ENCODE measurements at regions not wholly inside any gene's neighbourhood (a gene's known extent, or its start where the extent isn't known, plus 50 kb on each side); places are given as distances from the start of the nearest gene placed in this dataset.

DNA sequence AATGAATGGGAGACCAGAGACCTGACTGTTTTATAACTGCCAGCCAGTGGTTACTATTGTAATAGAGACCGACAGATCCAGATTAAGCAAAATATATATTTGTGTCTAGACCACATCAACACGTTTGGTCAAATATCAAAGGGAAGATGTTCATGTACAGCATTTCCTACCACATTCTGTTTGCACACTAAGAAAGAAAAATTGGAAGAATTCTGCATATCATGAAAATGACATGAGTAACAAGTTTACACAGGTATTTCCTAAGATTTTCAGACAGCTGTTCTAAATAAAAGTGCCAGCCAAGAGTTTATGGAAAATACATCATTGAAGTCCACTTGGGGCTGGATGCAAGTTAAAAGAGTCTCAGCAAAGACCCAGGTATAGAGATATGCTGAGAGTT is 145.5 kb upstream of the ANO3 start:
- TF ChIP-seq POLR2A (IDR thresholded peaks at IDR 0.05): no peak
- TF ChIP-seq, protein P1, sequence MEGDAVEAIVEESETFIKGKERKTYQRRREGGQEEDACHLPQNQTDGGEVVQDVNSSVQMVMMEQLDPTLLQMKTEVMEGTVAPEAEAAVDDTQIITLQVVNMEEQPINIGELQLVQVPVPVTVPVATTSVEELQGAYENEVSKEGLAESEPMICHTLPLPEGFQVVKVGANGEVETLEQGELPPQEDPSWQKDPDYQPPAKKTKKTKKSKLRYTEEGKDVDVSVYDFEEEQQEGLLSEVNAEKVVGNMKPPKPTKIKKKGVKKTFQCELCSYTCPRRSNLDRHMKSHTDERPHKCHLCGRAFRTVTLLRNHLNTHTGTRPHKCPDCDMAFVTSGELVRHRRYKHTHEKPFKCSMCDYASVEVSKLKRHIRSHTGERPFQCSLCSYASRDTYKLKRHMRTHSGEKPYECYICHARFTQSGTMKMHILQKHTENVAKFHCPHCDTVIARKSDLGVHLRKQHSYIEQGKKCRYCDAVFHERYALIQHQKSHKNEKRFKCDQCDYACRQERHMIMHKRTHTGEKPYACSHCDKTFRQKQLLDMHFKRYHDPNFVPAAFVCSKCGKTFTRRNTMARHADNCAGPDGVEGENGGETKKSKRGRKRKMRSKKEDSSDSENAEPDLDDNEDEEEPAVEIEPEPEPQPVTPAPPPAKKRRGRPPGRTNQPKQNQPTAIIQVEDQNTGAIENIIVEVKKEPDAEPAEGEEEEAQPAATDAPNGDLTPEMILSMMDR (IDR thresholded peaks at IDR 0.05): no peak
